Mammary epithelial cell (primary cell): ENCODE measurements at regions not wholly inside any gene's neighbourhood (a gene's known extent, or its start where the extent isn't known, plus 50 kb on each side); places are given as distances from the start of the nearest gene placed in this dataset.

ENCODE experiments used
- CTCF ChIP-seq, 2 donors: IDR thresholded peaks in 1 of 2; conservative IDR thresholded peaks in 1 of 2; 2 replicates each; pipeline ENCODE4 v1.5.1; 2011 to 2012; ENCODE audit warnings: inconsistent platforms in 2 of 2, low read length in 2 of 2, mild to moderate bottlenecking in 2 of 2, control low read depth in 1 of 2, low read depth in 1 of 2; ENCODE audit not compliant: insufficient read depth in 1 of 2; ENCODE audit errors: extremely low read depth in 1 of 2
- EZH2 ChIP-seq: IDR thresholded peaks from 2 replicates; pipeline ENCODE4 v1.6.1; 2012; ENCODE audit warnings: low read length, inconsistent platforms, borderline replicate concordance

- TF ChIP-seq CTCF (conservative IDR thresholded peaks at IDR 0.05 in 1 of 2, IDR thresholded peaks at IDR 0.05 in 1 of 2; ENCODE audit: extremely low read depth in 1 of 2, insufficient read depth in 1 of 2, low read depth in 1 of 2, low read length in 2 of 2) (no peak), EZH2 (no peak)
Measured at GRCh38 chr22:27075028-27075678, 417.8 kb downstream of the MIAT start.
